ENCODE measurements at regions not wholly inside any gene's neighbourhood (a gene's known extent, or its start where the extent isn't known, plus 50 kb on each side); places are given as distances from the start of the nearest gene placed in this dataset.

DNA sequence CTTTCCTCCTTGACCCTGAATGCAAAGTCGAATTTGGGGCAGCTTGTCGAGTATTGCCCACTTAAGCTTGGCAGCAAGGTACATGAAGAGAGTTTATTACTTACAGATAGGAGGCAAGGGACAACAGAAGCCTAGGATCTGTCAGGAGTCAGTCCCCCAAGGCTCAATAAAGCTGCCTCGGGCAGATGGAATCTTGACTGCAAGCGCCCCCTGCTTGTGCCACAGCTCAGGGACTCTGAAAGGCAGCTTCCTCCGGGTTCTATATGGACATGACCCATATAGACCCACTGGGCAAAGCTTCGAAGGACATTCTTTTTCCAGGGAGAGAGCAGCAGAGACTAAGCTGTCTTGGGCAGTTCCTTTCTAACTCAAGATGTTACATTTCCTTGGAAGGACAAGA is 971.5 kb downstream of the EFNA5 start:
- intact Hi-C loops (cut with micrococcal nuclease) (no loop called here), dilution Hi-C loops (cut with MboI; ENCODE audit: extremely low pct_ligation_motif_present, low sequenced_read_pairs) (no loop called here)
- no peaks in the 10 kb centered on the region for H3K79me2 ChIP-seq (ENCODE audit: control insufficient read depth, insufficient read depth, low read length)
- ChIA-PET CTCF (interaction anchor here (1.0 kb wide), 1 partner anchor 430 kb away, joined by 4 read pairs; no protein-coding TSS in a partner anchor), POLR2A (no interaction called here)
- no peaks in the 10 kb centered on the region for H4K20me1 ChIP-seq (replicated peaks; ENCODE audit: control insufficient read depth, extremely low read depth, insufficient read depth, low read length)
- no peak overlapping the region for H3K4me2 ChIP-seq (ENCODE audit: insufficient read depth, low read length)
- no peaks in the 10 kb centered on the region for H3K9me1 ChIP-seq (replicated peaks; ENCODE audit: control insufficient read depth, extremely low read depth, insufficient read depth, low read length)
- FAIRE-seq (no peak), DNase-seq (ENCODE audit: low read depth, low spot score) (no peak)
- no peak overlapping the region for H3K9ac ChIP-seq (replicated peaks; ENCODE audit: extremely low read depth, insufficient read depth, low read length)
- no peak overlapping the region for H3K27ac ChIP-seq (ENCODE audit: insufficient read depth, low read depth, low read length)
- no peaks in the 10 kb centered on the region for H3K9me3 ChIP-seq (replicated peaks; ENCODE audit: control insufficient read depth, insufficient read depth, low read length)
- H3K36me3 ChIP-seq (ENCODE audit: control insufficient read depth in 2 of 2, extremely low read depth in 1 of 2, insufficient read depth in 2 of 2, low read length in 2 of 2), result no peaks in the 10 kb centered on the region
- no TSS peak for BruUV-seq (replicated peaks)
- no peak overlapping the region for H2AFZ ChIP-seq (ENCODE audit: low read depth, low read length)
- H3K4me1 ChIP-seq (ENCODE audit: control insufficient read depth, extremely low read depth, insufficient read depth, low read length), result no peaks in the 10 kb centered on the region
- no peaks in the 10 kb centered on the region for H3K27me3 ChIP-seq (ENCODE audit: control insufficient read depth in 2 of 2, insufficient read depth in 2 of 2, low read length in 2 of 2)
- no peak for TF ChIP-seq POLR2A (IDR thresholded peaks at IDR 0.05; ENCODE audit: low read depth, low read length)
- TF ChIP-seq EZH2 (IDR thresholded peaks at IDR 0.05; ENCODE audit: borderline replicate concordance, low read depth, low read length, severe bottlenecking), result no peak
- no peak overlapping the region for H3K4me3 ChIP-seq (replicated peaks in 1 of 3; ENCODE audit: insufficient read depth in 1 of 3, low read depth in 1 of 3, low read length in 3 of 3)

DNA sequence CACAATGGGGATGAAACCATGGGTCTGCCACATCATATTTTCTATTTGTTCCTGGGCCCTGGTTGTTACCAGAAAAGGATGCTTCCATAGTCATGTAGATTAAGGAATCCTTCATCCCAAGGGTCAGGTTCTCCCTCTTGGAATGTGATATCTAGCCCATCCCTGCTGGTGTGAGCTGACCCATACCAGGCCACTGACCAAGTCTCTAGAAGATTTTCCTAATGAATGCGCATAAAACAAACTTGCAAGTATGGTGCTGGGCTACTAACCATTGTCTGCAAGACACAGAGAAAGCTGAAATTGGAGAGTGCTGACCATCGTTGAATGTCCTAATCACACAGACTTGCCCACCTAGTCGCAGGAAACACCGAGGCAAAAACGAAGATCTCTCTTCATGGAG is 972.6 kb downstream of the EFNA5 start:
- BruUV-seq (replicated peaks), result no TSS peak

More for the DNA sequence above, 972.6 kb downstream of the EFNA5 start:
- ChIA-PET CTCF (interaction anchor here (1.0 kb wide), 1 partner anchor 429 kb away, joined by 4 read pairs; no protein-coding TSS in a partner anchor), POLR2A (no interaction called here)
- Histone ChIP-seq H3K9me1 (replicated peaks; ENCODE audit: control insufficient read depth, extremely low read depth, insufficient read depth, low read length) (no peaks in the 10 kb centered on the region), H3K9me3 (replicated peaks; ENCODE audit: control insufficient read depth, insufficient read depth, low read length) (no peaks in the 10 kb centered on the region), H3K4me3 (replicated peaks in 1 of 3; ENCODE audit: insufficient read depth in 1 of 3, low read depth in 1 of 3, low read length in 3 of 3) (no peak overlapping the region), H3K36me3 (ENCODE audit: control insufficient read depth in 2 of 2, extremely low read depth in 1 of 2, insufficient read depth in 2 of 2, low read length in 2 of 2) (no peaks in the 10 kb centered on the region), H3K27ac (ENCODE audit: insufficient read depth, low read depth, low read length) (no peak overlapping the region), H2AFZ (ENCODE audit: low read depth, low read length) (no peak overlapping the region), H3K79me2 (ENCODE audit: control insufficient read depth, insufficient read depth, low read length) (no peaks in the 10 kb centered on the region), H3K4me1 (ENCODE audit: control insufficient read depth, extremely low read depth, insufficient read depth, low read length) (no peaks in the 10 kb centered on the region), H4K20me1 (replicated peaks; ENCODE audit: control insufficient read depth, extremely low read depth, insufficient read depth, low read length) (no peaks in the 10 kb centered on the region), H3K9ac (replicated peaks; ENCODE audit: extremely low read depth, insufficient read depth, low read length) (no peak overlapping the region), H3K27me3 (ENCODE audit: control insufficient read depth in 2 of 2, insufficient read depth in 2 of 2, low read length in 2 of 2) (no peaks in the 10 kb centered on the region), H3K4me2 (ENCODE audit: insufficient read depth, low read length) (no peak overlapping the region)
- DNase-seq (ENCODE audit: low read depth, low spot score) (no peak), FAIRE-seq (no peak)
- TF ChIP-seq POLR2A (IDR thresholded peaks at IDR 0.05; ENCODE audit: low read depth, low read length), result no peak
- TF ChIP-seq GATA2 (IDR thresholded peaks at IDR 0.05; ENCODE audit: insufficient read depth, insufficient read length, low read depth, low read length), result no peak
- TF ChIP-seq MYC (IDR thresholded peaks at IDR 0.05; ENCODE audit: low read depth, low read length), result no peak
- TF ChIP-seq, protein P1, sequence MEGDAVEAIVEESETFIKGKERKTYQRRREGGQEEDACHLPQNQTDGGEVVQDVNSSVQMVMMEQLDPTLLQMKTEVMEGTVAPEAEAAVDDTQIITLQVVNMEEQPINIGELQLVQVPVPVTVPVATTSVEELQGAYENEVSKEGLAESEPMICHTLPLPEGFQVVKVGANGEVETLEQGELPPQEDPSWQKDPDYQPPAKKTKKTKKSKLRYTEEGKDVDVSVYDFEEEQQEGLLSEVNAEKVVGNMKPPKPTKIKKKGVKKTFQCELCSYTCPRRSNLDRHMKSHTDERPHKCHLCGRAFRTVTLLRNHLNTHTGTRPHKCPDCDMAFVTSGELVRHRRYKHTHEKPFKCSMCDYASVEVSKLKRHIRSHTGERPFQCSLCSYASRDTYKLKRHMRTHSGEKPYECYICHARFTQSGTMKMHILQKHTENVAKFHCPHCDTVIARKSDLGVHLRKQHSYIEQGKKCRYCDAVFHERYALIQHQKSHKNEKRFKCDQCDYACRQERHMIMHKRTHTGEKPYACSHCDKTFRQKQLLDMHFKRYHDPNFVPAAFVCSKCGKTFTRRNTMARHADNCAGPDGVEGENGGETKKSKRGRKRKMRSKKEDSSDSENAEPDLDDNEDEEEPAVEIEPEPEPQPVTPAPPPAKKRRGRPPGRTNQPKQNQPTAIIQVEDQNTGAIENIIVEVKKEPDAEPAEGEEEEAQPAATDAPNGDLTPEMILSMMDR (IDR thresholded peaks at IDR 0.05; ENCODE audit: extremely low read depth in 1 of 2, insufficient read depth in 1 of 2, low read depth in 1 of 2, low read length in 2 of 2), result no peak
- intact Hi-C loops (cut with micrococcal nuclease) (loop anchor here (1.0 kb wide), 1 partner anchor 975 kb away; no protein-coding TSS in a partner anchor), dilution Hi-C loops (cut with MboI; ENCODE audit: extremely low pct_ligation_motif_present, low sequenced_read_pairs) (no loop called here)

All from endothelial cell of umbilical vein (primary cell).